Activated CD8-positive, alpha-beta memory T cell treated with anti-CD3 and anti-CD28 coated beads for 4 hours (primary cell): ENCODE measurements at regions not wholly inside any gene's neighbourhood (a gene's known extent, or its start where the extent isn't known, plus 50 kb on each side); places are given as distances from the start of the nearest gene placed in this dataset.
"Not testable (repeated sequence)": the region's sequence is repeated elsewhere in the genome, so short reads cannot be mapped to it uniquely, and the experiment has no call there.

ENCODE experiments used
- DNase-seq, 2 donors: peaks; one replicate each; pipeline ENCODE4 v3.0.0-alpha.2; 2020; ENCODE audit warnings: low read depth in 2 of 2

GRCh38 chr20:30295967-30296366 is 961.5 kb upstream of the DEFB115 start:
- DNase-seq = not testable (repeated sequence)

GRCh38 chr20:30297878-30298595 is 959.4 kb upstream of the DEFB115 start:
- not testable (repeated sequence) for DNase-seq

- DNase-seq = not testable (repeated sequence)
Observed at GRCh38 chr20:30300220-30300642, 957.2 kb upstream of the DEFB115 start.

GRCh38 chr20:30302786-30303185 is 954.7 kb upstream of the DEFB115 start:
- not testable (repeated sequence) for DNase-seq

GRCh38 chr20:30309938-30310337 is 947.5 kb upstream of the DEFB115 start:
- DNase-seq = not testable (repeated sequence)

- DNase-seq = not testable (repeated sequence)
Observed at GRCh38 chr20:30310385-30310784, 947.1 kb upstream of the DEFB115 start.

- DNase-seq = not testable (repeated sequence)
Observed at GRCh38 chr20:30312220-30312619, 945.2 kb upstream of the DEFB115 start.

- DNase-seq = not testable (repeated sequence)
Observed at GRCh38 chr20:30313660-30314059, 943.8 kb upstream of the DEFB115 start.

GRCh38 chr20:30316063-30316462 is 941.4 kb upstream of the DEFB115 start:
- DNase-seq = not testable (repeated sequence)

- DNase-seq = not testable (repeated sequence)
Observed at GRCh38 chr20:30316532-30317299, 940.7 kb upstream of the DEFB115 start.

GRCh38 chr20:30333744-30334143 is 923.7 kb upstream of the DEFB115 start:
- not testable (repeated sequence) for DNase-seq

- not testable (repeated sequence) for DNase-seq
Observed at GRCh38 chr20:30337556-30337955, 919.9 kb upstream of the DEFB115 start.

GRCh38 chr20:30348932-30349331 is 908.5 kb upstream of the DEFB115 start:
- not testable (repeated sequence) for DNase-seq

- not testable (repeated sequence) for DNase-seq
Observed at GRCh38 chr20:30356854-30357467, 900.5 kb upstream of the DEFB115 start.

- not testable (repeated sequence) for DNase-seq
Observed at GRCh38 chr20:30361756-30362155, 895.7 kb upstream of the DEFB115 start.

GRCh38 chr20:30376430-30376766 is 881.1 kb upstream of the DEFB115 start:
- DNase-seq = not testable (repeated sequence)

GRCh38 chr20:30376767-30377658 is 880.5 kb upstream of the DEFB115 start:
- peak; percentile 75 to 86 for DNase-seq

- not testable (repeated sequence) for DNase-seq
Observed at GRCh38 chr20:30378317-30378716, 879.1 kb upstream of the DEFB115 start.

- not testable (repeated sequence) for DNase-seq
Observed at GRCh38 chr20:30378721-30379120, 878.7 kb upstream of the DEFB115 start.

- DNase-seq = not testable (repeated sequence)
Observed at GRCh38 chr20:30384841-30385240, 872.6 kb upstream of the DEFB115 start.

GRCh38 chr20:30386099-30386498 is 871.4 kb upstream of the DEFB115 start:
- DNase-seq = not testable (repeated sequence)
